ENCODE measurements at regions not wholly inside any gene's neighbourhood (a gene's known extent, or its start where the extent isn't known, plus 50 kb on each side); places are given as distances from the start of the nearest gene placed in this dataset.
"Not testable (repeated sequence)": the region's sequence is repeated elsewhere in the genome, so short reads cannot be mapped to it uniquely, and the experiment has no call there.

- no peaks in the 10 kb centered on the region for H3K9me3 Mint-ChIP-seq
- no peak overlapping the region for H3K4me3 Mint-ChIP-seq
- no peaks in the 10 kb centered on the region for H3K4me1 Mint-ChIP-seq (ENCODE audit: low read depth in 2 of 2)
- no peaks in the 10 kb centered on the region for H3K36me3 Mint-ChIP-seq (ENCODE audit: insufficient read depth)
- ATAC-seq (replicated peaks) (no peak), DNase-seq (no peak)
- H3K27ac Mint-ChIP-seq = no peak overlapping the region
- no peaks in the 10 kb centered on the region for H3K27me3 Mint-ChIP-seq
Observed at GRCh38 chr18:10604182-10604581, 78.4 kb downstream of the NAPG start.

GRCh38 chr18:10606881-10607280 lies 81.1 kb downstream of the NAPG start:
- not testable (repeated sequence) for H3K4me1 Mint-ChIP-seq (ENCODE audit: low read depth in 2 of 2); H3K36me3 Mint-ChIP-seq (ENCODE audit: insufficient read depth); H3K9me3 Mint-ChIP-seq; H3K27me3 Mint-ChIP-seq; H3K27ac Mint-ChIP-seq; DNase-seq
- peak; percentile 33 for ATAC-seq (replicated peaks)
- peak overlapping the region in 1 of 2 donors; percentile 10 for H3K4me3 Mint-ChIP-seq

- not testable (repeated sequence) for DNase-seq; H3K27me3 Mint-ChIP-seq; H3K4me1 Mint-ChIP-seq (ENCODE audit: low read depth in 2 of 2); H3K9me3 Mint-ChIP-seq; H3K27ac Mint-ChIP-seq; H3K36me3 Mint-ChIP-seq (ENCODE audit: insufficient read depth); H3K4me3 Mint-ChIP-seq
- ATAC-seq (replicated peaks) = peak; percentile 59
Observed at GRCh38 chr18:10607332-10608248, 81.8 kb downstream of the NAPG start.

GRCh38 chr18:10608450-10608849 lies 82.6 kb downstream of the NAPG start:
- DNase-seq; ATAC-seq (replicated peaks); H3K4me3 Mint-ChIP-seq; H3K27ac Mint-ChIP-seq; H3K27me3 Mint-ChIP-seq; H3K4me1 Mint-ChIP-seq (ENCODE audit: low read depth in 2 of 2); H3K36me3 Mint-ChIP-seq (ENCODE audit: insufficient read depth); H3K9me3 Mint-ChIP-seq: not testable (repeated sequence)

GRCh38 chr18:10609046-10609445 lies 83.2 kb downstream of the NAPG start:
- not testable (repeated sequence) for DNase-seq; H3K9me3 Mint-ChIP-seq; H3K4me1 Mint-ChIP-seq (ENCODE audit: low read depth in 2 of 2); H3K27me3 Mint-ChIP-seq; H3K27ac Mint-ChIP-seq; ATAC-seq (replicated peaks); H3K36me3 Mint-ChIP-seq (ENCODE audit: insufficient read depth); H3K4me3 Mint-ChIP-seq

- H3K9me3 Mint-ChIP-seq; H3K36me3 Mint-ChIP-seq (ENCODE audit: insufficient read depth); H3K27me3 Mint-ChIP-seq; H3K4me3 Mint-ChIP-seq; H3K27ac Mint-ChIP-seq; H3K4me1 Mint-ChIP-seq (ENCODE audit: low read depth in 2 of 2); ATAC-seq (replicated peaks); DNase-seq: not testable (repeated sequence)
Observed at GRCh38 chr18:10613226-10613625, 87.4 kb downstream of the NAPG start.

- H3K27ac Mint-ChIP-seq; H3K9me3 Mint-ChIP-seq; H3K4me3 Mint-ChIP-seq; H3K4me1 Mint-ChIP-seq (ENCODE audit: low read depth in 2 of 2); ATAC-seq (replicated peaks); H3K36me3 Mint-ChIP-seq (ENCODE audit: insufficient read depth); DNase-seq: not testable (repeated sequence)
- H3K27me3 Mint-ChIP-seq = peaks cover 0 to 10% of the 10 kb centered on the region in 2 donors
Observed at GRCh38 chr18:10616714-10617113, 90.9 kb downstream of the NAPG start.

GRCh38 chr18:10618797-10619196 lies 93.0 kb downstream of the NAPG start:
- not testable (repeated sequence) for DNase-seq

GRCh38 chr18:10619280-10619679 lies 93.5 kb downstream of the NAPG start:
- DNase-seq; ATAC-seq (replicated peaks); H3K4me3 Mint-ChIP-seq; H3K4me1 Mint-ChIP-seq (ENCODE audit: low read depth in 2 of 2); H3K36me3 Mint-ChIP-seq (ENCODE audit: insufficient read depth); H3K27ac Mint-ChIP-seq; H3K9me3 Mint-ChIP-seq: not testable (repeated sequence)
- H3K27me3 Mint-ChIP-seq = peaks cover 0 to 10% of the 10 kb centered on the region in 2 donors

More at GRCh38 chr18:10618797-10619196, 93.0 kb downstream of the NAPG start:
- ATAC-seq (replicated peaks); H3K9me3 Mint-ChIP-seq; H3K36me3 Mint-ChIP-seq (ENCODE audit: insufficient read depth); H3K4me3 Mint-ChIP-seq; H3K27ac Mint-ChIP-seq; H3K4me1 Mint-ChIP-seq (ENCODE audit: low read depth in 2 of 2): not testable (repeated sequence)
- H3K27me3 Mint-ChIP-seq = peaks cover 0 to 10% of the 10 kb centered on the region in 2 donors

- H3K4me3 Mint-ChIP-seq; H3K27ac Mint-ChIP-seq; H3K4me1 Mint-ChIP-seq (ENCODE audit: low read depth in 2 of 2); H3K36me3 Mint-ChIP-seq (ENCODE audit: insufficient read depth); ATAC-seq (replicated peaks); H3K9me3 Mint-ChIP-seq; DNase-seq: not testable (repeated sequence)
- H3K27me3 Mint-ChIP-seq = peaks cover 0 to 10% of the 10 kb centered on the region in 2 donors
Observed at GRCh38 chr18:10619833-10620232, 94.0 kb downstream of the NAPG start.

Data from effector memory CD8-positive, alpha-beta T cell (primary cell).